Prostate gland (tissue), 2 donors: ENCODE measurements at regions not wholly inside any gene's neighbourhood (a gene's known extent, or its start where the extent isn't known, plus 50 kb on each side); places are given as distances from the start of the nearest gene placed in this dataset.

Experiments
- POLR2A ChIP-seq: fragments of 450-650 bp; IDR thresholded peaks from one replicate; pipeline ENCODE4 v1.6.1; 2016; ENCODE audit warnings: antibody characterized with exemption, mild to moderate bottlenecking
- POLR2AphosphoS5 ChIP-seq: sonication (generic); formaldehyde crosslinking; IDR thresholded peaks from one replicate; pipeline ENCODE4 v1.6.1; 2017; ENCODE audit warnings: antibody characterized with exemption
- TF ChIP-seq, protein P1 (sequence below), 4 experiments: fragments of 200-600 bp in 2 of 4; fragments of 450-650 bp in 2 of 4; sonication (generic) in 2 of 4; IDR thresholded peaks; 1 replicate in 3 of 4; 2 replicates in 1 of 4; pipeline ENCODE4 v1.5.1; 2016 to 2019; ENCODE audit warnings: antibody characterized with exemption in 4 of 4, mild to moderate bottlenecking in 2 of 4, moderate library complexity in 2 of 4

GRCh38 chr12:90645181-90645580, 309.8 kb downstream of the CCER1 start:
- TF ChIP-seq, protein P1, sequence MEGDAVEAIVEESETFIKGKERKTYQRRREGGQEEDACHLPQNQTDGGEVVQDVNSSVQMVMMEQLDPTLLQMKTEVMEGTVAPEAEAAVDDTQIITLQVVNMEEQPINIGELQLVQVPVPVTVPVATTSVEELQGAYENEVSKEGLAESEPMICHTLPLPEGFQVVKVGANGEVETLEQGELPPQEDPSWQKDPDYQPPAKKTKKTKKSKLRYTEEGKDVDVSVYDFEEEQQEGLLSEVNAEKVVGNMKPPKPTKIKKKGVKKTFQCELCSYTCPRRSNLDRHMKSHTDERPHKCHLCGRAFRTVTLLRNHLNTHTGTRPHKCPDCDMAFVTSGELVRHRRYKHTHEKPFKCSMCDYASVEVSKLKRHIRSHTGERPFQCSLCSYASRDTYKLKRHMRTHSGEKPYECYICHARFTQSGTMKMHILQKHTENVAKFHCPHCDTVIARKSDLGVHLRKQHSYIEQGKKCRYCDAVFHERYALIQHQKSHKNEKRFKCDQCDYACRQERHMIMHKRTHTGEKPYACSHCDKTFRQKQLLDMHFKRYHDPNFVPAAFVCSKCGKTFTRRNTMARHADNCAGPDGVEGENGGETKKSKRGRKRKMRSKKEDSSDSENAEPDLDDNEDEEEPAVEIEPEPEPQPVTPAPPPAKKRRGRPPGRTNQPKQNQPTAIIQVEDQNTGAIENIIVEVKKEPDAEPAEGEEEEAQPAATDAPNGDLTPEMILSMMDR (IDR thresholded peaks at IDR 0.05), result no peak
- TF ChIP-seq POLR2A (no peak), POLR2AphosphoS5 (no peak)
